SK-N-SH (cell line): ENCODE measurements at regions not wholly inside any gene's neighbourhood (a gene's known extent, or its start where the extent isn't known, plus 50 kb on each side); places are given as distances from the start of the nearest gene placed in this dataset.

Source experiments
- CTCF ChIA-PET: fragments of 300-600, 350-600 bp; formaldehyde crosslinking; extraction: SDS; loops from one replicate; lab custom pipeline; 2021; lab: Yijun Ruan, JAX
- POLR2A ChIA-PET: fragments of 350-600 bp; sonication (Branson Sonifier 250); formaldehyde crosslinking; extraction: SDS; loops from one replicate; lab custom pipeline; 2020; ENCODE audit warnings: antibody characterized with exemption, inconsistent platforms; lab: Yijun Ruan, JAX
- DNase-seq: peaks from one replicate; pipeline ENCODE4 v3.0.0; 2012
- H2AFZ ChIP-seq: fragments of 200-600 bp; sonication (generic); 2 replicates; pipeline ENCODE4 v1.8.1; 2016; ENCODE audit warnings: antibody characterized with exemption, mild to moderate bottlenecking, low read depth
- H3F3A ChIP-seq: fragments of 200-600 bp; sonication (generic); replicated peaks from 2 replicates; pipeline ENCODE3; 2016; ENCODE audit warnings: antibody characterized with exemption, mild to moderate bottlenecking; ENCODE audit not compliant: insufficient read depth
- H3K27ac ChIP-seq, 2 experiments: fragments of 200-500 bp in 1 of 2; fragments of 200-600 bp in 1 of 2; sonication (Bioruptor generic) in 1 of 2; sonication (generic), shearing (Covaris generic) in 1 of 2; 2 replicates each; pipeline versions ENCODE4 v1.5.1 to v1.6.1; 2014 to 2016; ENCODE audit warnings: low read depth in 2 of 2, inconsistent platforms in 1 of 2, low read length in 1 of 2, mild to moderate bottlenecking in 1 of 2, mixed read lengths in 1 of 2
- H3K27me3 ChIP-seq: fragments of 200-600 bp; sonication (generic), shearing (Covaris generic); 2 replicates; pipeline ENCODE4 v1.6.1; 2016; ENCODE audit warnings: mixed run types; ENCODE audit not compliant: insufficient read depth
- H3K36me3 ChIP-seq, 2 experiments: fragments of 200-500 bp in 1 of 2; fragments of 200-600 bp in 1 of 2; sonication (Bioruptor generic) in 1 of 2; sonication (generic) in 1 of 2; replicated peaks in 1 of 2; 2 replicates each; pipeline versions ENCODE3 to v1.5.1; 2014 to 2016; ENCODE audit warnings: low read length in 1 of 2, mild to moderate bottlenecking in 1 of 2; ENCODE audit not compliant: insufficient read depth in 2 of 2, control insufficient read depth in 1 of 2
- H3K4me1 ChIP-seq, 2 experiments: fragments of 200-500 bp in 1 of 2; fragments of 200-600 bp in 1 of 2; sonication (Bioruptor generic) in 1 of 2; sonication (generic), shearing (Covaris generic) in 1 of 2; 2 replicates each; pipeline versions ENCODE4 v1.5.1 to v1.6.1; 2014 to 2016; ENCODE audit warnings: low read depth in 1 of 2, low read length in 1 of 2, mixed run types in 1 of 2; ENCODE audit not compliant: insufficient read depth in 2 of 2, control insufficient read depth in 1 of 2
- H3K4me2 ChIP-seq: fragments of 200-600 bp; sonication (generic), shearing (Covaris generic); 2 replicates; pipeline ENCODE4 v1.6.1; 2017; ENCODE audit warnings: mixed run types
- H3K4me3 ChIP-seq, 2 experiments: fragments of 200-500 bp in 1 of 2; fragments of 200-600 bp in 1 of 2; sonication (Bioruptor generic) in 1 of 2; sonication (generic), shearing (Covaris generic) in 1 of 2; 2 replicates each; pipeline versions ENCODE4 v1.5.1 to v1.8.1; 2014 to 2016; ENCODE audit warnings: low read depth in 2 of 2, inconsistent platforms in 1 of 2, low read length in 1 of 2, mild to moderate bottlenecking in 1 of 2, mixed read lengths in 1 of 2, moderate library complexity in 1 of 2
- H3K79me2 ChIP-seq: fragments of 200-600 bp; sonication (generic); 2 replicates; pipeline ENCODE4 v1.8.1; 2017; ENCODE audit warnings: mild to moderate bottlenecking; ENCODE audit not compliant: insufficient read depth
- H3K9ac ChIP-seq: fragments of 200-600 bp; sonication (generic); 2 replicates; pipeline ENCODE4 v1.6.1; 2017; ENCODE audit warnings: mixed run types
- H3K9me2 ChIP-seq: fragments of 200-600 bp; sonication (generic); 2 replicates; pipeline ENCODE4 v1.6.1; 2017; ENCODE audit warnings: mixed run types
- H3K9me3 ChIP-seq: fragments of 200-600 bp; sonication (generic); 2 replicates; pipeline ENCODE4 v1.6.1; 2017; ENCODE audit warnings: mixed run types, mild to moderate bottlenecking, moderate library complexity
- H4K20me1 ChIP-seq: fragments of 200-600 bp; sonication (generic); 2 replicates; pipeline ENCODE4 v1.6.1; 2017; ENCODE audit warnings: mild to moderate bottlenecking, mixed run types; ENCODE audit not compliant: insufficient read depth
- ELF1 ChIP-seq: IDR thresholded peaks from 2 replicates; pipeline ENCODE4 v1.4.0; 2012
- EZH2phosphoT487 ChIP-seq: fragments of 200-600 bp; sonication (generic); IDR thresholded peaks from 2 replicates; pipeline ENCODE4 v1.6.1; 2017; ENCODE audit warnings: low read depth, mixed run types, mild to moderate bottlenecking, antibody characterized with exemption, moderate library complexity, borderline replicate concordance
- GATA2 ChIP-seq: sonication (generic); formaldehyde crosslinking; IDR thresholded peaks from 2 replicates; pipeline ENCODE4 v1.5.0; 2020; ENCODE audit warnings: mild to moderate bottlenecking, missing genetic modification reagents
- JUND ChIP-seq: IDR thresholded peaks from 2 replicates; pipeline ENCODE4 v1.4.0; 2012
- MAX ChIP-seq: IDR thresholded peaks from 2 replicates; pipeline ENCODE4 v1.4.0; 2012; ENCODE audit warnings: low read depth
- MEF2A ChIP-seq: IDR thresholded peaks from 2 replicates; pipeline ENCODE4 v1.4.0; 2012; ENCODE audit warnings: low read depth, borderline replicate concordance
- MXI1 ChIP-seq: IDR thresholded peaks from 2 replicates; pipeline ENCODE4 v1.6.1; 2012; ENCODE audit warnings: mild to moderate bottlenecking, low read depth, low read length, improper control_type of control experiment
- NRF1 ChIP-seq: IDR thresholded peaks from 2 replicates; pipeline ENCODE4 v1.6.1; 2012; ENCODE audit warnings: low read depth, mild to moderate bottlenecking, low read length
- PBX3 ChIP-seq: IDR thresholded peaks from 2 replicates; pipeline ENCODE4; 2012
- REST ChIP-seq: IDR thresholded peaks from 2 replicates; pipeline ENCODE4 v1.6.1; 2012; ENCODE audit warnings: mild to moderate bottlenecking, low read depth, low read length, moderate library complexity
- RFX5 ChIP-seq: IDR thresholded peaks from 2 replicates; pipeline ENCODE4 v1.6.1; 2012; ENCODE audit warnings: mild to moderate bottlenecking, improper control_type of control experiment, low read length
- SIN3A ChIP-seq: IDR thresholded peaks from 2 replicates; pipeline ENCODE4 v1.6.1; 2012; ENCODE audit warnings: low read depth, mild to moderate bottlenecking, low read length, moderate library complexity, borderline replicate concordance
- SMC3 ChIP-seq: IDR thresholded peaks from 2 replicates; pipeline ENCODE4 v1.6.1; 2012; ENCODE audit warnings: low read depth, low read length, improper control_type of control experiment
- ZBTB33 ChIP-seq: IDR thresholded peaks from 2 replicates; pipeline ENCODE4 v1.4.0; 2012; ENCODE audit warnings: low read depth, borderline replicate concordance
- WGBS: methylation state at CpG from one replicate; pipeline ENCODE4 v1.1.6; 2017; ENCODE audit warnings: low lambda C conversion rate; 5-methylcytosine and 5-hydroxymethylcytosine counted together

GRCh38 chr2:67823726-67824125, 239.1 kb downstream of the C1D start:
- CTCF ChIA-PET, result interaction anchor here (1.7 kb wide), 1 partner anchor 90 kb away, joined by 5 read pairs; no protein-coding TSS in a partner anchor

GRCh38 chr2:67824186-67824585, 238.6 kb downstream of the C1D start:
- 82% methylated on average over 6 of the region's 6 CpGs for WGBS
- ChIA-PET POLR2A (no interaction called here), CTCF (interaction anchor here (0.8 to 1.7 kb wide), 2 partner anchors 90 to 207 kb away, joined by 3 to 5 read pairs; no protein-coding TSS in a partner anchor)
- Histone ChIP-seq H3K79me2 (no peaks in the 10 kb centered on the region), H4K20me1 (no peaks in the 10 kb centered on the region), H2AFZ (no peak overlapping the region), H3K4me1 (peaks cover 0 to 19% of the 10 kb centered on the region in 2 experiments; a peak in 1 of 4 replicates), H3K9me2 (no peaks in the 10 kb centered on the region), H3K27me3 (no peaks in the 10 kb centered on the region), H3K9ac (no peak overlapping the region), H3K36me3 (no peaks in the 10 kb centered on the region), H3F3A (peaks cover 6% of the 10 kb centered on the region), H3K9me3 (no peaks in the 10 kb centered on the region), H3K4me3 (no peak overlapping the region), H3K4me2 (no peak overlapping the region), H3K27ac (no peak overlapping the region)
- DNase-seq, result no peak
- TF ChIP-seq JUND, result no peak
- TF ChIP-seq ELF1, result no peak
- TF ChIP-seq MEF2A, result no peak
- no peak for TF ChIP-seq SIN3A
- TF ChIP-seq PBX3, result no peak
- no peak for TF ChIP-seq NRF1
- TF ChIP-seq MAX, result no peak
- TF ChIP-seq MXI1, result no peak
- no peak for TF ChIP-seq ZBTB33
- no peak for TF ChIP-seq EZH2phosphoT487
- no peak for TF ChIP-seq RFX5

More at GRCh38 chr2:67823726-67824125, 239.1 kb downstream of the C1D start:
- Histone ChIP-seq H3K27me3 (no peaks in the 10 kb centered on the region), H2AFZ (no peak overlapping the region), H3K79me2 (no peaks in the 10 kb centered on the region), H3K9me3 (no peaks in the 10 kb centered on the region; the same call in 1 of the 2 replicates), H3K4me1 (peaks cover 0 to 19% of the 10 kb centered on the region in 2 experiments; a peak in 1 of 4 replicates), H3K36me3 (no peaks in the 10 kb centered on the region), H3K4me2 (no peak overlapping the region), H3K27ac (no peak overlapping the region), H3K4me3 (no peak overlapping the region), H4K20me1 (no peaks in the 10 kb centered on the region), H3K9me2 (no peaks in the 10 kb centered on the region), H3K9ac (no peak overlapping the region), H3F3A (peaks cover 6% of the 10 kb centered on the region)
- no peak for TF ChIP-seq SMC3
- TF ChIP-seq REST, result no peak
- TF ChIP-seq GATA2 (CRISPR knock-in tag), result no peak
- WGBS, result 97% methylated on average over 8 of the region's 8 CpGs
- DNase-seq, result no peak
- POLR2A ChIA-PET, result no interaction called here
